Kidney (tissue), 13 donors: ENCODE measurements at regions not wholly inside any gene's neighbourhood (a gene's known extent, or its start where the extent isn't known, plus 50 kb on each side); places are given as distances from the start of the nearest gene placed in this dataset.

Experiments
- DNase-seq, 5 donors: peaks; one replicate each; pipeline ENCODE4 v3.0.0-alpha.2; 2013 to 2020
- FAIRE-seq: peaks from 2 replicates; lab custom pipeline; 2012; peaks lifted over from hg19 to GRCh38; lab: Jason Lieb, UNC
- H3K27ac ChIP-seq, 2 donors: one replicate each; pipeline ENCODE4 v1.7.0; 2013; ENCODE audit warnings: low read depth in 2 of 2, low read length in 2 of 2, inconsistent platforms in 1 of 2
- H3K27me3 ChIP-seq: one replicate; pipeline ENCODE4 v1.7.1; 2013; ENCODE audit warnings: low read length, inconsistent platforms; ENCODE audit not compliant: control insufficient read depth, insufficient read depth
- H3K36me3 ChIP-seq, 3 donors: one replicate each; pipeline versions ENCODE4 v1.7.0 to v1.7.1; 2013; ENCODE audit warnings: low read length in 3 of 3, control low read depth in 1 of 3, inconsistent platforms in 1 of 3; ENCODE audit not compliant: insufficient read depth in 3 of 3, control insufficient read depth in 2 of 3
- H3K4me1 ChIP-seq, 3 donors: one replicate each; pipeline versions ENCODE4 v1.7.0 to v1.7.1; 2013; ENCODE audit warnings: low read length in 3 of 3, inconsistent platforms in 1 of 3, low read depth in 1 of 3; ENCODE audit not compliant: control insufficient read depth in 2 of 3, insufficient read depth in 2 of 3
- H3K4me3 ChIP-seq, 3 donors: one replicate each; pipeline versions ENCODE4 v1.7.0 to v1.8.1; 2013; ENCODE audit warnings: low read length in 3 of 3, control low read depth in 1 of 3, inconsistent platforms in 1 of 3
- H3K9ac ChIP-seq, 3 donors: one replicate each; pipeline versions ENCODE4 v1.7.0 to v1.7.1; 2013; ENCODE audit warnings: low read length in 3 of 3, control low read depth in 1 of 3, inconsistent platforms in 1 of 3
- H3K9me3 ChIP-seq, 3 donors: one replicate each; pipeline versions ENCODE4 v1.7.0 to v1.7.1; 2013; ENCODE audit warnings: low read length in 3 of 3, control low read depth in 1 of 3, inconsistent platforms in 1 of 3; ENCODE audit not compliant: control insufficient read depth in 2 of 3, insufficient read depth in 1 of 3
- intact Hi-C: fragments of 100-400 bp; cut with DNase I; formaldehyde crosslinking; loops from one replicate; pipeline ENCODE4 v1.11.1; 2022
- TF ChIP-seq, protein P1 (sequence below): IDR thresholded peaks from 3 replicates; pipeline ENCODE4 v1.5.1; 2012; ENCODE audit warnings: mild to moderate bottlenecking, moderate library complexity, borderline replicate concordance; ENCODE audit not compliant: insufficient read depth; ENCODE audit errors: extremely low read depth
- donor health status: control.
- donor health status: control.
- donor health status: control.
- donor health status: control.
- donor health status: control.
- donor health status: DM: yes; HTN: yes; CAD: no.
- donor health status: Normal renal cell carcinoma (clear cell type).

DNA sequence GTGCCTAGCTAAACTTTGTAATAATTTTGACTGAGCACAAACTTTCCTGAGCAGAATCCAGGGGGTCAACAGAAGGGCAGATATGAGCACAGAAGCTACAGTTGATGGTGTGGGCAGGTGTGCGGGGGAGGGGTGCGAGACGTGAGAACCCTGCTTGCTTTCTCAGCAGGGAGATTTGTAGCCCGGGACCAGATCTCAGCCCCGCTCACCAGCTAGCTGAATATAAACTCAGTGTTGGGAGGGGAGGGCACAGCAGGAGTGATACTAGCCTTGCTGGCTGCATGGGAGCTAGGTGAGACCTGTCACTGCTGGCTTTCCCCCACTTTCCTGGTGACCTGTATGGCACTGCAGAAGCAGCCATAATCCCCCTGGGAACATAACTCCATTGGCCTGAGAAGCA, 83.4 kb downstream of the CLDN1 start:
- intact Hi-C loops = no loop called here
- H3K36me3 ChIP-seq = no peaks in the 10 kb centered on the region
- no peaks in the 10 kb centered on the region for H3K27me3 ChIP-seq
- DNase-seq (no peak), FAIRE-seq (no peak)
- H3K9ac ChIP-seq = no peak overlapping the region
- H3K4me1 ChIP-seq = no peaks in the 10 kb centered on the region
- H3K27ac ChIP-seq = no peak overlapping the region
- H3K9me3 ChIP-seq = peaks cover 0 to 8% (median 3%) of the 10 kb centered on the region in 3 donors
- TF ChIP-seq, protein P1, sequence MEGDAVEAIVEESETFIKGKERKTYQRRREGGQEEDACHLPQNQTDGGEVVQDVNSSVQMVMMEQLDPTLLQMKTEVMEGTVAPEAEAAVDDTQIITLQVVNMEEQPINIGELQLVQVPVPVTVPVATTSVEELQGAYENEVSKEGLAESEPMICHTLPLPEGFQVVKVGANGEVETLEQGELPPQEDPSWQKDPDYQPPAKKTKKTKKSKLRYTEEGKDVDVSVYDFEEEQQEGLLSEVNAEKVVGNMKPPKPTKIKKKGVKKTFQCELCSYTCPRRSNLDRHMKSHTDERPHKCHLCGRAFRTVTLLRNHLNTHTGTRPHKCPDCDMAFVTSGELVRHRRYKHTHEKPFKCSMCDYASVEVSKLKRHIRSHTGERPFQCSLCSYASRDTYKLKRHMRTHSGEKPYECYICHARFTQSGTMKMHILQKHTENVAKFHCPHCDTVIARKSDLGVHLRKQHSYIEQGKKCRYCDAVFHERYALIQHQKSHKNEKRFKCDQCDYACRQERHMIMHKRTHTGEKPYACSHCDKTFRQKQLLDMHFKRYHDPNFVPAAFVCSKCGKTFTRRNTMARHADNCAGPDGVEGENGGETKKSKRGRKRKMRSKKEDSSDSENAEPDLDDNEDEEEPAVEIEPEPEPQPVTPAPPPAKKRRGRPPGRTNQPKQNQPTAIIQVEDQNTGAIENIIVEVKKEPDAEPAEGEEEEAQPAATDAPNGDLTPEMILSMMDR = no peak
- no peak overlapping the region for H3K4me3 ChIP-seq

DNA sequence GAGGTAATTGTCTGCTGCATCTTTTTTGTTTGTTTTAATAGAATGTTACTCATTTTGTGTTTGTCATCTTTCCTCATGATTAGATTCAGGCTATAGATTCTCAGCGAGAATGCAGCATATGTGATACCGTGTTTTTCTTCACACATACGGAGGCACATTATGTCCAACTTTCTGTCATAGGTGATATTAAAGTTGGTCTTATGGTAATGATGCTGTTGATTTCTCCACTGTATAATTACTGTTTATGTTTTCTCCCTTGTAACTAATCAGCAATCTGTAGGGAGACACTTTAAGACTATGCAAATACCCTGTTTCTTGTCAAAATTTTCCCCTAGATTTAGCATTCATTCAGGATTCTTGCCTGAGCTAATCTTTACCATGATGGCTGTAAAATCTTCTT, 87.6 kb downstream of the CLDN1 start:
- no peak overlapping the region for H3K4me3 ChIP-seq

DNA sequence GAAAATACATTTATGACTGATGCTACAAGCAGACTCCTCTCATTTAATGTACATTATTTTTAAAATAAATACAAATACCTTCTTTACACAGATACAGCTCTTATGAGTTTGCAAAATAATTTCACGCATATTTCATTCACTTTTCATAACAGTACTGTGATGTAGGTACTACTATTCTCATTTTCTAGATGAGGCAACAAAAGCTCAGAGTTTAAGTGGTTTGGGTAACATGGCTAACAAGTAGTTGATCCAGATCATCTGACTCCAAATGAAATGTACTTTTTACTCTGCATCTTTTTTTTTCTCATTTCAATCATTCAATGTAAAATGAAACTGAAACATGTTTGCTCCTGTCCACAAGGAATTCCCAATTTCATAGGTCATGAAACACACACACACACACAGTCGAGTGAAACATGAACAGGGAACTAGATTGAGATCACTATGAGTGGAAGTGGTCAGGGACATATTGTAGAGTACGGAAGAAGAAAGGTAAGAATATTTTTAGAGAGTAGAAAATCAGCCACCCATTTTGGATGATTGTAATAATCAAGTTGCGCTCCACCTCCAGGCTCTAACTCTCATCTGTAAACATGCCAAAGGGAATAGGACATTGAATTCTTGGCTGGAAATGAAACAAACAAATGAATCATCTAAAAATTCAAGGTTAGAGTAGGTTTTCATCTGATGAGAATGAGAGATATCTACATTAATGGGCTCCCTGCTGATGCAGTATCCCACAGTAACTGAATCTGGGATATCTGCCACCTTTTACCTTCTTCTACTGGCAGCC, 92.4 kb downstream of the CLDN1 start:
- no peaks in the 10 kb centered on the region for H3K9me3 ChIP-seq
- TF ChIP-seq, protein P1 = no peak
- no peaks in the 10 kb centered on the region for H3K27me3 ChIP-seq
- no peaks in the 10 kb centered on the region for H3K36me3 ChIP-seq
- FAIRE-seq = no peak
- H3K9ac ChIP-seq = no peak overlapping the region
- no peaks in the 10 kb centered on the region for H3K4me1 ChIP-seq
- DNase-seq = peak in 2 of 5 donors; percentile 4 to 15
- H3K4me3 ChIP-seq = no peak overlapping the region
- intact Hi-C loops = loop anchor here (10.0 kb wide), 1 partner anchor 195 kb away; no protein-coding TSS in a partner anchor
- no peak overlapping the region for H3K27ac ChIP-seq

More for the DNA sequence above, 87.6 kb downstream of the CLDN1 start:
- no peaks in the 10 kb centered on the region for H3K9me3 ChIP-seq
- H3K27me3 ChIP-seq = no peaks in the 10 kb centered on the region
- DNase-seq = no peak
- H3K4me1 ChIP-seq = no peaks in the 10 kb centered on the region
- no peaks in the 10 kb centered on the region for H3K36me3 ChIP-seq
- no peak for FAIRE-seq
- H3K27ac ChIP-seq = no peak overlapping the region
- intact Hi-C loops = no loop called here
- no peak overlapping the region for H3K9ac ChIP-seq
- TF ChIP-seq, protein P1 = no peak
